ENCODE measurements at regions not wholly inside any gene's neighbourhood (a gene's known extent, or its start where the extent isn't known, plus 50 kb on each side); places are given as distances from the start of the nearest gene placed in this dataset.

DNA sequence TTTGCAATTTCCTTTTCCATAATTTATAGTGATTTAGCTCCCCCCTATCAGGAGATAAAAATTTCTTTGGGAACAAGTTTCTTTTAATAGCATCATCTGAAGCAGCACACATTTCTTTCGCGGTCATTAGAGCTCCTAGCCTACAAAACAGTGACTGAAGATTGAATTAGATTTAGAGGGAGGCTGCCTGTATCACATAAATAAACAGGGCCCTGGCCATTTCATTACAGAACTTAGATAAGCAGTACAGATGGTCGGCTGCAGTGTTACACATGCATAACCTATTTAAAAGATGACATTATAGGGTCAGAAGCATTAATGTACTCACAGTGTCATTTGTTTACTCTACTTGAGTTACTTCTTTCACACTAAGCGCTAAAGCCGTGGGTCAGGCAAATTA is 81.4 kb upstream of the SLC25A26 start:
- DNase-seq (ENCODE audit: low read depth, low spot score), result no peak
- Histone ChIP-seq H3K27me3 (ENCODE audit: control insufficient read depth, insufficient read depth, low read length) (no peaks in the 10 kb centered on the region), H3K4me3 (ENCODE audit: low read depth, low read length) (no peak overlapping the region), H3K9me3 (ENCODE audit: control insufficient read depth, insufficient read depth, low read length) (no peaks in the 10 kb centered on the region), H3K27ac (ENCODE audit: low read depth, low read length) (no peak overlapping the region)
- ChIA-PET POLR2A (no interaction called here), CTCF (interaction anchor here (0.7 to 2.3 kb wide), 18 partner anchors 12 to 814 kb away, joined by 3 to 23 read pairs (median 4); no protein-coding TSS in a partner anchor)
- TF ChIP-seq, protein P1, sequence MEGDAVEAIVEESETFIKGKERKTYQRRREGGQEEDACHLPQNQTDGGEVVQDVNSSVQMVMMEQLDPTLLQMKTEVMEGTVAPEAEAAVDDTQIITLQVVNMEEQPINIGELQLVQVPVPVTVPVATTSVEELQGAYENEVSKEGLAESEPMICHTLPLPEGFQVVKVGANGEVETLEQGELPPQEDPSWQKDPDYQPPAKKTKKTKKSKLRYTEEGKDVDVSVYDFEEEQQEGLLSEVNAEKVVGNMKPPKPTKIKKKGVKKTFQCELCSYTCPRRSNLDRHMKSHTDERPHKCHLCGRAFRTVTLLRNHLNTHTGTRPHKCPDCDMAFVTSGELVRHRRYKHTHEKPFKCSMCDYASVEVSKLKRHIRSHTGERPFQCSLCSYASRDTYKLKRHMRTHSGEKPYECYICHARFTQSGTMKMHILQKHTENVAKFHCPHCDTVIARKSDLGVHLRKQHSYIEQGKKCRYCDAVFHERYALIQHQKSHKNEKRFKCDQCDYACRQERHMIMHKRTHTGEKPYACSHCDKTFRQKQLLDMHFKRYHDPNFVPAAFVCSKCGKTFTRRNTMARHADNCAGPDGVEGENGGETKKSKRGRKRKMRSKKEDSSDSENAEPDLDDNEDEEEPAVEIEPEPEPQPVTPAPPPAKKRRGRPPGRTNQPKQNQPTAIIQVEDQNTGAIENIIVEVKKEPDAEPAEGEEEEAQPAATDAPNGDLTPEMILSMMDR (IDR thresholded peaks at IDR 0.05; ENCODE audit: low read depth, low read length), result no peak

DNA sequence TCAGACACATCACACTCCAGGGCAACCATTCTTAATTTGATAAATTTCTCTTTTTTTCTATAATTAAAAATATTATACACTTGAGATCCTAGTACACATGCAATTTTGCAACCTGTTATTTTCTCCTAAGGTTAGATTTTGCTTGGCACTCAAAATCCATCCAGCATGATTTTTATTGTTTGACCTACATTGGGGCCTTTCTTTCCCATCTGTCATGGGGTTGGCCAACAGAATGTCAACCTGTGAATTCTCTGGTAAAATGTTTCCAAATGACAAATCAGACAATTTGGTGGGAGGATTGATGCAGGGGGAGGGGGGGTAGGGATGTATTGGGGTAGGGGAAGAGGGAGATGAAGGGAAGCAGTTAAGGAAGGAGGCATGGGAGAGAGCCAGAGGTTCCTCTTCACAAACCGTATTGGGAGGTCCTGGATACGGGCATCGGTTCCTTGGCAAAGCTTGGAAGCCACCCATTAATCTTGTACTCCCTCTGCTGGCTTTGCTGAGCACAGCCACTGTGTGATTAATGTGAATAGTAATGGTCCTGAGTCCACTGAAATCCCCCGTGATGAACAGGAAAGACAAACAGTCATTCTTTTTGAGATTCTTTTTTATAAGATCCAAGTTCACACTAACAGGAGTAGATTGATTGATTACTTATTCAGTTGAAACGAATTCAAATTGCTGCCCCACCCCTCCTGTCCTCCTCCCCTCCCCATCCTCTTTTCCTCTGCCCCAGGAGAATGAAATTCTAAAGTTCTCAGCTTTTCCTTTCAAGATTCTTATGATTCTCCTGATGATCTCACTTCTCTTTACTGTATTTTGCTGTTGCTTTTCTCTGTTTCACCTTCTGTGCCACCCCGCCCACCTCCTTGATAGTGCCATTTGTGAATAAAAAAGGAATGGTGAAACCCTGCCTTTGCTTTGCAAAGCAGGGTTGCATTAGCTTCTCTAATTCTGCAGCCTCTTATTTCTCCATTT is 82.2 kb upstream of the SLC25A26 start:
- no peak overlapping the region for H3K4me3 ChIP-seq (ENCODE audit: low read depth, low read length)
- H3K27me3 ChIP-seq (ENCODE audit: control insufficient read depth, insufficient read depth, low read length), result no peaks in the 10 kb centered on the region
- H3K9me3 ChIP-seq (ENCODE audit: control insufficient read depth, insufficient read depth, low read length), result no peaks in the 10 kb centered on the region
- ChIA-PET POLR2A (no interaction called here), CTCF (interaction anchor here (0.7 to 2.3 kb wide), 20 partner anchors 13 to 815 kb away, joined by 3 to 23 read pairs (median 4); no protein-coding TSS in a partner anchor)
- DNase-seq (ENCODE audit: low read depth, low spot score), result no peak
- TF ChIP-seq, protein P1 (IDR thresholded peaks at IDR 0.05; ENCODE audit: low read depth, low read length), result peak; percentile 87
- no peak overlapping the region for H3K27ac ChIP-seq (ENCODE audit: low read depth, low read length)

DNA sequence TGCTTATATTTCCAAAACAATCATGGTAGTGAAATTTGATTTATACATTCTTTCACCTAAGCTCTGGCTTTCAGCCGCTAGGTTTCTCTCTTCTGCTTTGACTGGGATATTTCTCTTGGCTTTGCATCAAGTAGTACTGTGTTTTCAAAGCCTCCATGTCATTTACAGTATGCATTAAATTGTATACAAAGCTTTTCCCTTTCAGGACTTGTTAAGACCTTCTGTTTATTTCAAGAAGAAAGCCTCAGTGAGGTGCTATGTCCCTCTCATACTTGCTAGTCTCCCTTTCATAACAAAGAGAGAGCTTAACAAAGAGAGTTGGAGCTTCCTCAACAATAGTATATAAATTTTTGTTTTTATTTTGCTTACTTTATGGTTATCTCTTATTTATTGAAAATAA is 84.2 kb upstream of the SLC25A26 start:
- H3K4me3 ChIP-seq (ENCODE audit: low read depth, low read length), result no peak overlapping the region
- H3K27ac ChIP-seq (ENCODE audit: low read depth, low read length), result no peak overlapping the region
- CTCF ChIA-PET, result interaction anchor here (0.7 to 1.7 kb wide), 10 partner anchors 8 to 522 kb away, joined by 3 to 7 read pairs (median 4); no protein-coding TSS in a partner anchor
- no peak for DNase-seq (ENCODE audit: low read depth, low spot score)
- TF ChIP-seq, protein P1 (IDR thresholded peaks at IDR 0.05; ENCODE audit: low read depth, low read length), result no peak
- POLR2A ChIA-PET, result no interaction called here
- no peaks in the 10 kb centered on the region for H3K27me3 ChIP-seq (ENCODE audit: control insufficient read depth, insufficient read depth, low read length)
- H3K9me3 ChIP-seq (ENCODE audit: control insufficient read depth, insufficient read depth, low read length), result no peaks in the 10 kb centered on the region

DNA sequence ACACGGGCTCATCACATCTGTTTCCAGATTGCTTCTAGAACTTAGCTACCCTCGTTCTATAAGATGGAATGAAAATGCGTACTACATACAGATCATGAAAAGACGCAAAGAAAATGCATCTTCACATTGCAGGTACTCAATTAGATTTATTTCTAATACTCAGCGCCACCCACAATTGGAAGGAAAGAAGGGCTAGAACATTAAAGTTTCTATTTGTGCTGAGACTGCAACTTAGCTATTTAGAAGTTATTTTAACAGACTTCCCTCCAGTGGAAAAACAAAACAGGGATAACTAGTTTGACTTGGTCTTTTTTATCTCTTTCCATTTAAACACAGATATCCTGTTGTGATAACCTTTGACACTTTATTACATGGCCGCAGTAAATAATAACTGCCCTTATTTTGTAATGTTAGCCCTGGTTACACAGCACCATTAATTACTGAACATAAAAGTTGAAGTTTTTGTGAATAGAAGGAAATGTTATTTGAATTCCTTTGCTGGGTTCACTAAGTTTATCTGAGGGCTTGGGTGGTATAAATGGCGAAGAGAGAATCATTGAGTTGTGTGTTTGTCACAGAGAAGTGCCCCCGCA is 86.9 kb upstream of the SLC25A26 start:
- ChIA-PET POLR2A (no interaction called here), CTCF (no interaction called here)
- Histone ChIP-seq H3K9me3 (ENCODE audit: control insufficient read depth, insufficient read depth, low read length) (no peaks in the 10 kb centered on the region), H3K4me3 (ENCODE audit: low read depth, low read length) (no peak overlapping the region), H3K27ac (ENCODE audit: low read depth, low read length) (no peak overlapping the region), H3K27me3 (ENCODE audit: control insufficient read depth, insufficient read depth, low read length) (no peaks in the 10 kb centered on the region)
- DNase-seq (ENCODE audit: low read depth, low spot score), result no peak
- TF ChIP-seq, protein P1 (IDR thresholded peaks at IDR 0.05; ENCODE audit: low read depth, low read length), result no peak
